ENCODE measurements at regions not wholly inside any gene's neighbourhood (a gene's known extent, or its start where the extent isn't known, plus 50 kb on each side); places are given as distances from the start of the nearest gene placed in this dataset.

GRCh38 chr12:23342407-23342806 lies 607.1 kb downstream of the SOX5 start:
- no peaks in the 10 kb centered on the region; the same call in 1 of the 2 replicates for H3K27me3 ChIP-seq (replicated peaks; ENCODE audit: control insufficient read depth, insufficient read depth, low read length)
- no peaks in the 10 kb centered on the region for H3K36me3 ChIP-seq (ENCODE audit: control insufficient read depth, insufficient read depth, low read length)
- TF ChIP-seq, protein P1, sequence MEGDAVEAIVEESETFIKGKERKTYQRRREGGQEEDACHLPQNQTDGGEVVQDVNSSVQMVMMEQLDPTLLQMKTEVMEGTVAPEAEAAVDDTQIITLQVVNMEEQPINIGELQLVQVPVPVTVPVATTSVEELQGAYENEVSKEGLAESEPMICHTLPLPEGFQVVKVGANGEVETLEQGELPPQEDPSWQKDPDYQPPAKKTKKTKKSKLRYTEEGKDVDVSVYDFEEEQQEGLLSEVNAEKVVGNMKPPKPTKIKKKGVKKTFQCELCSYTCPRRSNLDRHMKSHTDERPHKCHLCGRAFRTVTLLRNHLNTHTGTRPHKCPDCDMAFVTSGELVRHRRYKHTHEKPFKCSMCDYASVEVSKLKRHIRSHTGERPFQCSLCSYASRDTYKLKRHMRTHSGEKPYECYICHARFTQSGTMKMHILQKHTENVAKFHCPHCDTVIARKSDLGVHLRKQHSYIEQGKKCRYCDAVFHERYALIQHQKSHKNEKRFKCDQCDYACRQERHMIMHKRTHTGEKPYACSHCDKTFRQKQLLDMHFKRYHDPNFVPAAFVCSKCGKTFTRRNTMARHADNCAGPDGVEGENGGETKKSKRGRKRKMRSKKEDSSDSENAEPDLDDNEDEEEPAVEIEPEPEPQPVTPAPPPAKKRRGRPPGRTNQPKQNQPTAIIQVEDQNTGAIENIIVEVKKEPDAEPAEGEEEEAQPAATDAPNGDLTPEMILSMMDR (IDR thresholded peaks at IDR 0.05; ENCODE audit: insufficient read depth, low read length, poor library complexity, severe bottlenecking): no peak
- no peak for DNase-seq (ENCODE audit: extremely low read depth, insufficient read length)
- no peak overlapping the region for H3K4me3 ChIP-seq (replicated peaks; ENCODE audit: low read depth, low read length)

GRCh38 chr12:23349564-23349963 lies 599.9 kb downstream of the SOX5 start:
- DNase-seq (ENCODE audit: extremely low read depth, insufficient read length): no peak
- Histone ChIP-seq H3K4me3 (replicated peaks; ENCODE audit: low read depth, low read length) (no peak overlapping the region), H3K27me3 (replicated peaks; ENCODE audit: control insufficient read depth, insufficient read depth, low read length) (no peaks in the 10 kb centered on the region), H3K36me3 (ENCODE audit: control insufficient read depth, insufficient read depth, low read length) (no peaks in the 10 kb centered on the region)
- TF ChIP-seq, protein P1 (IDR thresholded peaks at IDR 0.05; ENCODE audit: insufficient read depth, low read length, poor library complexity, severe bottlenecking): no peak

GRCh38 chr12:23350808-23351207 lies 598.7 kb downstream of the SOX5 start:
- no peak overlapping the region for H3K4me3 ChIP-seq (replicated peaks; ENCODE audit: low read depth, low read length)
- H3K36me3 ChIP-seq (ENCODE audit: control insufficient read depth, insufficient read depth, low read length): no peaks in the 10 kb centered on the region
- no peak for DNase-seq (ENCODE audit: extremely low read depth, insufficient read length)
- no peaks in the 10 kb centered on the region for H3K27me3 ChIP-seq (replicated peaks; ENCODE audit: control insufficient read depth, insufficient read depth, low read length)
- TF ChIP-seq, protein P1 (IDR thresholded peaks at IDR 0.05; ENCODE audit: insufficient read depth, low read length, poor library complexity, severe bottlenecking): no peak

DNA sequence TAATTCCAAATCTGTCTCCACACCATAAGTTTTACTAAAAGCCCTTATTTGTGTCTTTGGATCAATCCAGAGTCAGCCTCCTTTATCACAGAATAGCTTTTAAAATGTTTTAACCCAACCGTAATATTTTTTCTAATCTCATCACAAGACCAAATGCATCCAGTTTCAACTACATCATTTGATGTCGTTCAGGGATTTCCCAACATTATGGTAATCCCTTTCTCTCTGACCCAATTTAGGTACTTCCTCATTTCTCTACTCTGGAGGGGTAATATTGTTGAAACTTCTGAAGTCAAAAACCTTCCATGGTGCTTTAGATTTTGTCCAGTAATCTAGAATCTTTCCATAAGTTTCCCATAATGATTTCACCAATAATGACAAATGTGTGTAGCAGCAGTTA lies 596.8 kb downstream of the SOX5 start:
- Histone ChIP-seq H3K36me3 (ENCODE audit: control insufficient read depth, insufficient read depth, low read length) (no peaks in the 10 kb centered on the region), H3K4me3 (replicated peaks; ENCODE audit: low read depth, low read length) (no peak overlapping the region), H3K27me3 (replicated peaks; ENCODE audit: control insufficient read depth, insufficient read depth, low read length) (no peaks in the 10 kb centered on the region)
- TF ChIP-seq, protein P1 (IDR thresholded peaks at IDR 0.05; ENCODE audit: insufficient read depth, low read length, poor library complexity, severe bottlenecking): no peak
- no peak for DNase-seq (ENCODE audit: extremely low read depth, insufficient read length)

DNA sequence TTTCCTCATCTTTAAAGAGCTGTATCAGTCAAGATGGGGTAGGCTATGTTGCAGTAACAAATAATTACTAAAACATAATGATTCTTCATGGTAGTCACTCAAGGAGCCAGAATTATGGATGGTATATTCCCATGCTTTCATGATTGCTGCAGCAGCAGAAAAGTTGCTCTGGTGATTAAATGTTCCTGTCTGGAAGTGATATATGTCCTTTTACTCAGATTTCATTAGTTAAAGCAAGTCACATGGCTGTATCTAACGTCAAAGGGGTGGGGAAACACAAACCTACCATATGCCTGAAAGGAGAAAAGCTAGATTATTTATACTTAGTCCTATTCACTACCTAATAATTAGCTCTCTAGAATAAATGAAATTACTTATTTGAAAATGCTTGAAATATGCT lies 594.7 kb downstream of the SOX5 start:
- TF ChIP-seq, protein P1 (IDR thresholded peaks at IDR 0.05; ENCODE audit: insufficient read depth, low read length, poor library complexity, severe bottlenecking): no peak
- Histone ChIP-seq H3K36me3 (ENCODE audit: control insufficient read depth, insufficient read depth, low read length) (no peaks in the 10 kb centered on the region), H3K4me3 (replicated peaks; ENCODE audit: low read depth, low read length) (no peak overlapping the region), H3K27me3 (replicated peaks; ENCODE audit: control insufficient read depth, insufficient read depth, low read length) (no peaks in the 10 kb centered on the region)
- no peak for DNase-seq (ENCODE audit: extremely low read depth, insufficient read length)

DNA sequence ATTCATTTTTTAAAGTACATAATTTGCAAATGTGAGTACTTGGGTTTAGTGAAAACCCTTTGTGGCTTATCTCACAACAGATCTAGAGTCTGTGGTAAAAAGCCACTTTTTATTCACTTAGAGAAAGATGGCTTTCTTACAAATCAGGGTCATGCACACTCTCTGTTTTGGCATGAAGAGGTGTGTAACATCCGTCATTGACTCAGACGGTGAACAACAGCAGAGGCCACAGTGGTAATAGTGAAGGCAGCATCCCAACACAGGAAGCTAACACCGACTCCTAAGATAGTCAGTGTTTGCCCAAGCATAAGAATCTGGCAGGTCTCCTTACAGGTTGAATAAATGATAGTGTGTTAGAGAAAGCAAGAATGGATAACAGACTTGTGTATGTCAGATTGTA lies 593.0 kb downstream of the SOX5 start:
- Histone ChIP-seq H3K27me3 (replicated peaks; ENCODE audit: control insufficient read depth, insufficient read depth, low read length) (no peaks in the 10 kb centered on the region), H3K4me3 (replicated peaks; ENCODE audit: low read depth, low read length) (no peak overlapping the region), H3K36me3 (ENCODE audit: control insufficient read depth, insufficient read depth, low read length) (no peaks in the 10 kb centered on the region)
- DNase-seq (ENCODE audit: extremely low read depth, insufficient read length): no peak
- TF ChIP-seq, protein P1 (IDR thresholded peaks at IDR 0.05; ENCODE audit: insufficient read depth, low read length, poor library complexity, severe bottlenecking): no peak
